IMR-90 (cell line): ENCODE measurements at regions not wholly inside any gene's neighbourhood (a gene's known extent, or its start where the extent isn't known, plus 50 kb on each side); places are given as distances from the start of the nearest gene placed in this dataset.

Source experiments
- ATAC-seq: fragments of 200-7000 bp; cut with Tn5 transposase; 2 replicates; pipeline ENCODE4 v1.9.1; 2020; ENCODE audit warnings: low read depth, mild to moderate bottlenecking, moderate library complexity
- BruUV-seq: library from RNA; stranded (reverse); fragments of 400-500 nt; replicated peaks from 2 replicates; lab custom pipeline; 2021; lab: Mats Ljungman, UMichigan
- CTCF ChIA-PET: fragments of 300-600 bp; formaldehyde crosslinking; extraction: SDS; loops from one replicate; lab custom pipeline; 2021; ENCODE audit warnings: antibody characterized with exemption; lab: Yijun Ruan, JAX
- POLR2A ChIA-PET: fragments of 300-600 bp; sonication (Branson Sonifier 250); formaldehyde crosslinking; loops from one replicate; lab custom pipeline; 2022; ENCODE audit warnings: antibody characterized with exemption; ENCODE audit not compliant: unreplicated experiment; lab: Charles Lee
- DNase-seq: peaks from one replicate; pipeline ENCODE4 v3.0.0; 2013
- H2AFZ ChIP-seq: replicated peaks from 2 replicates; pipeline ENCODE3; 2013; ENCODE audit warnings: low read length, mild to moderate bottlenecking; ENCODE audit not compliant: poor library complexity
- H2AK5ac ChIP-seq: 2 replicates; pipeline ENCODE4 v1.6.1; 2013; ENCODE audit warnings: low read depth, low read length, inconsistent platforms
- H2AK9ac ChIP-seq: replicated peaks from 2 replicates; pipeline ENCODE3; 2013; ENCODE audit warnings: mild to moderate bottlenecking, low read depth, low read length, moderate library complexity; ENCODE audit not compliant: poor library complexity
- H2BK120ac ChIP-seq: 2 replicates; pipeline ENCODE4 v1.6.1; 2013; ENCODE audit warnings: low read depth, low read length, inconsistent platforms
- H2BK15ac ChIP-seq: 3 replicates; pipeline ENCODE4 v1.6.1; 2013; ENCODE audit warnings: low read depth, low read length, inconsistent platforms
- H2BK20ac ChIP-seq: 2 replicates; pipeline ENCODE4 v1.6.1; 2013; ENCODE audit warnings: low read depth, mild to moderate bottlenecking, inconsistent platforms, low read length, moderate library complexity
- H2BK5ac ChIP-seq: 2 replicates; pipeline ENCODE4 v1.6.1; 2013; ENCODE audit warnings: mild to moderate bottlenecking, low read depth, low read length, inconsistent platforms; ENCODE audit not compliant: poor library complexity, severe bottlenecking
- H3K14ac ChIP-seq: replicated peaks from 2 replicates; pipeline ENCODE4 v1.6.1; 2013; ENCODE audit warnings: low read depth, low read length, inconsistent platforms
- H3K18ac ChIP-seq: 2 replicates; pipeline ENCODE4 v1.6.1; 2013; ENCODE audit warnings: low read depth, low read length, control low read depth
- H3K23ac ChIP-seq: 2 replicates; pipeline ENCODE4 v1.6.1; 2013; ENCODE audit warnings: low read depth, low read length, inconsistent platforms
- H3K27ac ChIP-seq: 2 replicates; pipeline ENCODE4 v1.5.1; 2013; ENCODE audit warnings: mild to moderate bottlenecking, control low read depth, low read length; ENCODE audit not compliant: insufficient read depth
- H3K27me3 ChIP-seq: 2 replicates; pipeline ENCODE4 v1.6.1; 2013; ENCODE audit warnings: low read length; ENCODE audit not compliant: control insufficient read depth, insufficient read depth
- H3K36me3 ChIP-seq: 2 replicates; pipeline ENCODE4 v1.6.1; 2013; ENCODE audit warnings: low read length, mixed read lengths; ENCODE audit not compliant: control insufficient read depth, insufficient read depth
- H3K4ac ChIP-seq: 2 replicates; pipeline ENCODE4 v1.6.1; 2013; ENCODE audit warnings: low read depth, low read length, inconsistent platforms
- H3K4me1 ChIP-seq: 2 replicates; pipeline ENCODE4 v1.6.1; 2013; ENCODE audit warnings: low read length, mixed read lengths; ENCODE audit not compliant: control insufficient read depth, insufficient read depth
- H3K4me2 ChIP-seq: 2 replicates; pipeline ENCODE4 v1.6.1; 2013; ENCODE audit warnings: low read depth, mild to moderate bottlenecking, control low read depth, low read length, moderate library complexity
- H3K4me3 ChIP-seq: 2 replicates; pipeline ENCODE4 v1.5.1; 2013; ENCODE audit warnings: low read depth, mild to moderate bottlenecking, control low read depth, low read length, moderate library complexity; ENCODE audit not compliant: insufficient read depth
- H3K56ac ChIP-seq: 2 replicates; pipeline ENCODE4 v1.6.1; 2013; ENCODE audit warnings: low read length, inconsistent platforms; ENCODE audit not compliant: insufficient read depth; ENCODE audit errors: extremely low read depth
- H3K79me1 ChIP-seq, 2 experiments: 2 replicates each; pipeline ENCODE4 v1.6.1; 2013; ENCODE audit warnings: low read length in 2 of 2, inconsistent platforms in 1 of 2, low read depth in 1 of 2
- H3K9ac ChIP-seq: 2 replicates; pipeline ENCODE4 v1.6.1; 2013; ENCODE audit warnings: low read depth, low read length, control low read depth
- H3K9me1 ChIP-seq: 2 replicates; pipeline ENCODE4 v1.6.1; 2013; ENCODE audit warnings: low read length, inconsistent platforms; ENCODE audit not compliant: insufficient read depth
- H3K9me3 ChIP-seq: 2 replicates; pipeline ENCODE4 v1.6.1; 2013; ENCODE audit warnings: low read length; ENCODE audit not compliant: control insufficient read depth, insufficient read depth
- H4K20me1 ChIP-seq: 2 replicates; pipeline ENCODE4 v1.6.1; 2013; ENCODE audit warnings: low read length, inconsistent platforms; ENCODE audit not compliant: insufficient read depth
- H4K5ac ChIP-seq: 2 replicates; pipeline ENCODE4 v1.6.1; 2013; ENCODE audit warnings: mild to moderate bottlenecking, low read depth, low read length, control low read depth
- H4K8ac ChIP-seq, 2 experiments: 2 replicates each; pipeline ENCODE4 v1.6.1; 2013; ENCODE audit warnings: low read depth in 2 of 2, low read length in 2 of 2, control low read depth in 1 of 2, inconsistent platforms in 1 of 2
- H4K91ac ChIP-seq: 2 replicates; pipeline ENCODE4 v1.6.1; 2013; ENCODE audit warnings: low read depth, low read length, inconsistent platforms; ENCODE audit not compliant: insufficient read depth
- FOS ChIP-seq: fragments of 150-350 bp; IDR thresholded peaks from 2 replicates; pipeline ENCODE4 v1.6.1; 2016; ENCODE audit warnings: low read depth, low read length
- MAFK ChIP-seq: IDR thresholded peaks from 2 replicates; pipeline ENCODE4 v1.6.1; 2012; ENCODE audit warnings: low read depth, low read length, improper control_type of control experiment
- NFE2L2 ChIP-seq: fragments of 150-350 bp; IDR thresholded peaks from 2 replicates; pipeline ENCODE4 v1.6.1; 2016; ENCODE audit warnings: low read depth, mild to moderate bottlenecking, low read length
- POLR2A ChIP-seq: IDR thresholded peaks from 2 replicates; pipeline ENCODE4 v1.6.1; 2012; ENCODE audit warnings: mild to moderate bottlenecking, low read depth, low read length
- RAD21 ChIP-seq: IDR thresholded peaks from 2 replicates; pipeline ENCODE4 v1.6.1; 2012; ENCODE audit warnings: low read length, improper control_type of control experiment
- WGBS, 2 experiments: methylation state at CpG; one replicate each; pipeline versions ENCODE4 v1.1.5 to v1.1.7; 2013; ENCODE audit warnings: missing lambda C conversion rate in 2 of 2; ENCODE audit not compliant: insufficient read length in 1 of 2; ENCODE audit errors: extremely low coverage in 2 of 2; 5-methylcytosine and 5-hydroxymethylcytosine counted together
- dilution Hi-C: fragments of 300-500 bp; cut with HindIII; formaldehyde crosslinking; loops from one replicate; pipeline ENCODE4 v1.14.3; 2018; ENCODE audit warnings: low sequenced_read_pairs; ENCODE audit not compliant: unreplicated experiment
- in situ Hi-C: fragments of 300-500 bp; cut with MboI; formaldehyde crosslinking; loops from 3 replicates; pipeline ENCODE4 v1.14.3; 2019; ENCODE audit warnings: low sequenced_read_pairs, inconsistent platforms, mixed read lengths
- intact Hi-C: fragments of 100-400 bp; cut with micrococcal nuclease; formaldehyde crosslinking; loops from 2 replicates; pipeline ENCODE4 v1.10.0; 2022
- TF ChIP-seq, protein P1 (sequence below): conservative IDR thresholded peaks from 2 replicates; pipeline ENCODE4 v1.5.1; 2012; ENCODE audit warnings: mild to moderate bottlenecking, low read depth, low read length, improper control_type of control experiment
- TF ChIP-seq, protein P2 (sequence below): fragments of 150-350 bp; IDR thresholded peaks from 2 replicates; pipeline ENCODE4 v1.6.1; 2016; ENCODE audit warnings: low read depth, mild to moderate bottlenecking, low read length, moderate library complexity, borderline replicate concordance

DNA sequence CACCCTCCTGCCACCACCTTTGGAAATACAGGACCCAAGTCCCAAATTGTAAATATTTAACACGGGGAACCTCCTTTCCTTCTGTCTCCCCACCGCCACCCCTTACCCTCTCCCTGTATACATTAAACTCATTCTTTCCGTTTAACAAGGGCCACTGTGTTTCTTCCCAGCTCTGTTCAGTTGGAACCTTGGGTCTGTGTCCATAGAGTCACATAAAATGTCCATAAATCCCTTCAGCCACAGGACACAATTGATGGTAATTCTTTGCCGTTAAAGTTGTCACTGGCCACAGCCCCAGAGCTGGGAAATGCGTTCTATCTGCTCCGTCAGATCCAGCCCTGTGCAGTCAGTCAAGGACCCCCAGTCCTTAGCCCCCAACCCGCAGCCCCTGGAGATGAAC is 49.9 kb upstream of the FZD7 start:
- H4K91ac ChIP-seq: no peak overlapping the region
- no peak overlapping the region for H2BK20ac ChIP-seq
- no peak overlapping the region for H2BK120ac ChIP-seq
- no peak overlapping the region for H3K56ac ChIP-seq
- H3K23ac ChIP-seq: no peak overlapping the region
- H3K79me1 ChIP-seq: no peaks in the 10 kb centered on the region
- H3K27ac ChIP-seq: no peak overlapping the region
- H3K27me3 ChIP-seq: 0 out of 2 replicates have a peak, but pooled peaks cover 2% of the 10 kb centered on the region
- no TSS peak for BruUV-seq
- TF ChIP-seq NFE2L2 (no peak), POLR2A (no peak), RAD21 (no peak), FOS (no peak), MAFK (no peak)
- TF ChIP-seq, protein P1, sequence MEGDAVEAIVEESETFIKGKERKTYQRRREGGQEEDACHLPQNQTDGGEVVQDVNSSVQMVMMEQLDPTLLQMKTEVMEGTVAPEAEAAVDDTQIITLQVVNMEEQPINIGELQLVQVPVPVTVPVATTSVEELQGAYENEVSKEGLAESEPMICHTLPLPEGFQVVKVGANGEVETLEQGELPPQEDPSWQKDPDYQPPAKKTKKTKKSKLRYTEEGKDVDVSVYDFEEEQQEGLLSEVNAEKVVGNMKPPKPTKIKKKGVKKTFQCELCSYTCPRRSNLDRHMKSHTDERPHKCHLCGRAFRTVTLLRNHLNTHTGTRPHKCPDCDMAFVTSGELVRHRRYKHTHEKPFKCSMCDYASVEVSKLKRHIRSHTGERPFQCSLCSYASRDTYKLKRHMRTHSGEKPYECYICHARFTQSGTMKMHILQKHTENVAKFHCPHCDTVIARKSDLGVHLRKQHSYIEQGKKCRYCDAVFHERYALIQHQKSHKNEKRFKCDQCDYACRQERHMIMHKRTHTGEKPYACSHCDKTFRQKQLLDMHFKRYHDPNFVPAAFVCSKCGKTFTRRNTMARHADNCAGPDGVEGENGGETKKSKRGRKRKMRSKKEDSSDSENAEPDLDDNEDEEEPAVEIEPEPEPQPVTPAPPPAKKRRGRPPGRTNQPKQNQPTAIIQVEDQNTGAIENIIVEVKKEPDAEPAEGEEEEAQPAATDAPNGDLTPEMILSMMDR: no peak
- TF ChIP-seq, protein P2, sequence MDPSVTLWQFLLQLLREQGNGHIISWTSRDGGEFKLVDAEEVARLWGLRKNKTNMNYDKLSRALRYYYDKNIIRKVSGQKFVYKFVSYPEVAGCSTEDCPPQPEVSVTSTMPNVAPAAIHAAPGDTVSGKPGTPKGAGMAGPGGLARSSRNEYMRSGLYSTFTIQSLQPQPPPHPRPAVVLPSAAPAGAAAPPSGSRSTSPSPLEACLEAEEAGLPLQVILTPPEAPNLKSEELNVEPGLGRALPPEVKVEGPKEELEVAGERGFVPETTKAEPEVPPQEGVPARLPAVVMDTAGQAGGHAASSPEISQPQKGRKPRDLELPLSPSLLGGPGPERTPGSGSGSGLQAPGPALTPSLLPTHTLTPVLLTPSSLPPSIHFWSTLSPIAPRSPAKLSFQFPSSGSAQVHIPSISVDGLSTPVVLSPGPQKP: no peak
- intact Hi-C loops (no loop called here), in situ Hi-C loops (no loop called here), dilution Hi-C loops (no loop called here)
- H2BK15ac ChIP-seq: no peak overlapping the region
- no peaks in the 10 kb centered on the region; the same call in none of the 2 replicates for H3K4me1 ChIP-seq
- H3K18ac ChIP-seq: no peak overlapping the region
- no peak overlapping the region for H2AK9ac ChIP-seq
- H4K20me1 ChIP-seq: no peaks in the 10 kb centered on the region
- H3K14ac ChIP-seq: no peak overlapping the region
- ChIA-PET CTCF (no interaction called here), POLR2A (no interaction called here)
- H3K9ac ChIP-seq: no peak overlapping the region
- H3K36me3 ChIP-seq: no peaks in the 10 kb centered on the region
- H2BK5ac ChIP-seq: no peak overlapping the region
- ATAC-seq (no peak), DNase-seq (no peak)
- WGBS, 2 experiments: 83% methylated on average over 6 of the region's 7 CpGs; no CpG with 5 or more reads in 1 of the 2 experiments
- H3K9me1 ChIP-seq: no peaks in the 10 kb centered on the region
- H3K4ac ChIP-seq: no peak overlapping the region
- H4K5ac ChIP-seq: no peak overlapping the region
- no peak overlapping the region for H3K4me2 ChIP-seq
- H2AFZ ChIP-seq: no peak overlapping the region
- no peak overlapping the region for H2AK5ac ChIP-seq
- no peaks in the 10 kb centered on the region for H3K9me3 ChIP-seq
- no peak overlapping the region for H4K8ac ChIP-seq
- H3K4me3 ChIP-seq: no peak overlapping the region
